Tibial artery (tissue), 4 donors: ENCODE measurements at regions not wholly inside any gene's neighbourhood (a gene's known extent, or its start where the extent isn't known, plus 50 kb on each side); places are given as distances from the start of the nearest gene placed in this dataset.

Experiments used
- DNase-seq, 2 donors: peaks; one replicate each; pipeline ENCODE4 v3.0.0-alpha.2; 2019
- H3K27ac ChIP-seq, 2 donors: fragments of 200-600 bp; sonication (generic) in 1 of 2; 1 replicate in 1 of 2; 2 replicates in 1 of 2; pipeline ENCODE4 v1.5.1; 2018 to 2019; ENCODE audit warnings: mild to moderate bottlenecking in 1 of 2
- H3K27me3 ChIP-seq, 2 donors: fragments of 200-600 bp; sonication (generic) in 1 of 2; one replicate each; pipeline versions ENCODE4 v1.5.1 to v1.6.0; 2016 to 2019
- H3K36me3 ChIP-seq, 3 donors: fragments of 200-600 bp; sonication (generic) in 2 of 3; one replicate each; pipeline ENCODE4 v1.5.1; 2016 to 2019; ENCODE audit warnings: mild to moderate bottlenecking in 2 of 3
- H3K4me1 ChIP-seq, 4 donors: fragments of 200-600 bp; sonication (generic) in 2 of 4; 1 replicate in 3 of 4; 2 replicates in 1 of 4; pipeline ENCODE4 v1.5.1; 2016 to 2019
- H3K4me3 ChIP-seq, 2 donors: fragments of 200-600 bp; sonication (generic) in 1 of 2; 1 replicate in 1 of 2; 2 replicates in 1 of 2; pipeline ENCODE4 v1.5.1; 2018 to 2019; ENCODE audit warnings: mild to moderate bottlenecking in 2 of 2
- H3K9me3 ChIP-seq, 3 donors: fragments of 200-600 bp; sonication (generic) in 1 of 3; one replicate each; pipeline ENCODE4 v1.5.1; 2016 to 2019
- intact Hi-C: fragments of 100-400 bp; cut with DNase I; formaldehyde crosslinking; loops from one replicate; pipeline ENCODE4 v1.15.0; 2023; ENCODE audit warnings: low total_unique reads
- TF ChIP-seq, protein P1 (sequence below), 2 experiments: fragments of 200-600 bp in 1 of 2; fragments of 450-650 bp in 1 of 2; IDR thresholded peaks; one replicate each; pipeline ENCODE4 v1.5.1; 2017 to 2019; ENCODE audit warnings: antibody characterized with exemption in 2 of 2, mild to moderate bottlenecking in 1 of 2, moderate library complexity in 1 of 2

DNA sequence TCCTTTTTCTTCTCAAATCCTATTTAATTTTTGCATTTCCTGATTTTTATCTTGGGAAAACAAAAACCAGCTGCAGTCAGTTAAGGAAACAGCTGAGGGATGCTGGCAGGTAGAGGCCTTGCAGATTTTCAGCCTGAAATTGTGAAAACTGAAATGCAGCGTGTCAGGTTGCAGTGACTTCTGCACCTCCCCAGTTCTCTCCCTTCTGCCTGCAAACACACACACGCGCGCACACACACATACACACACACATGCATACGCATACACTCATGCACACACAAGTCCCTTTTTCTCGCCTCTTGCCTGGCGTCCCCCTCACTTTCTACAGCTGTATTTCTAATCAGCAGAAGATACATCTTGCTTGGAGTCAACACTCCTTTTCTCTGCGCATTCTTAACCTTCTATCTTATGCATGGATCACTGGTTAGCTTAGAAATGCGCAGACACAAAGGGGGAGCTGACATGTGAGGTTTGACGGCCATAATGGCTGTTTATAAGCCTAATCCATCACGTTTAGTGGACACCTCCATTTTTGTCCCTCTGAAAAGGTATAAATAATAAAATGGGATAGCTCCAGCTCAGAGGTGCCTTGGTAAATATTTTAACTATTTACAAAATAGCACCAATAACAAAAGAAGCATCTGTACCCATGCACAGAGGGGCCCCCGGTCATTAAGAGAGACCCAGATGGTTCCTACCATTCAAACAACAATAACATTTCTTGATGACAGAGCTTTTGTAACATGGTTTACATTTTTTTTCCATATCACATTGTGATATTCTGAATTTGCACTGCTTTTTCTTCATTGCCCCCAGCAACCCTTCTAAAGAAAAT is 392.1 kb upstream of the SALL1 start:
- Histone ChIP-seq H3K4me1 (no peaks in the 10 kb centered on the region), H3K36me3 (no peaks in the 10 kb centered on the region), H3K27ac (no peak overlapping the region), H3K9me3 (no peaks in the 10 kb centered on the region), H3K4me3 (no peak overlapping the region), H3K27me3 (no peaks in the 10 kb centered on the region)
- intact Hi-C loops: no loop called here
- DNase-seq: no peak
- TF ChIP-seq, protein P1, sequence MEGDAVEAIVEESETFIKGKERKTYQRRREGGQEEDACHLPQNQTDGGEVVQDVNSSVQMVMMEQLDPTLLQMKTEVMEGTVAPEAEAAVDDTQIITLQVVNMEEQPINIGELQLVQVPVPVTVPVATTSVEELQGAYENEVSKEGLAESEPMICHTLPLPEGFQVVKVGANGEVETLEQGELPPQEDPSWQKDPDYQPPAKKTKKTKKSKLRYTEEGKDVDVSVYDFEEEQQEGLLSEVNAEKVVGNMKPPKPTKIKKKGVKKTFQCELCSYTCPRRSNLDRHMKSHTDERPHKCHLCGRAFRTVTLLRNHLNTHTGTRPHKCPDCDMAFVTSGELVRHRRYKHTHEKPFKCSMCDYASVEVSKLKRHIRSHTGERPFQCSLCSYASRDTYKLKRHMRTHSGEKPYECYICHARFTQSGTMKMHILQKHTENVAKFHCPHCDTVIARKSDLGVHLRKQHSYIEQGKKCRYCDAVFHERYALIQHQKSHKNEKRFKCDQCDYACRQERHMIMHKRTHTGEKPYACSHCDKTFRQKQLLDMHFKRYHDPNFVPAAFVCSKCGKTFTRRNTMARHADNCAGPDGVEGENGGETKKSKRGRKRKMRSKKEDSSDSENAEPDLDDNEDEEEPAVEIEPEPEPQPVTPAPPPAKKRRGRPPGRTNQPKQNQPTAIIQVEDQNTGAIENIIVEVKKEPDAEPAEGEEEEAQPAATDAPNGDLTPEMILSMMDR (IDR thresholded peaks at IDR 0.05): no peak

DNA sequence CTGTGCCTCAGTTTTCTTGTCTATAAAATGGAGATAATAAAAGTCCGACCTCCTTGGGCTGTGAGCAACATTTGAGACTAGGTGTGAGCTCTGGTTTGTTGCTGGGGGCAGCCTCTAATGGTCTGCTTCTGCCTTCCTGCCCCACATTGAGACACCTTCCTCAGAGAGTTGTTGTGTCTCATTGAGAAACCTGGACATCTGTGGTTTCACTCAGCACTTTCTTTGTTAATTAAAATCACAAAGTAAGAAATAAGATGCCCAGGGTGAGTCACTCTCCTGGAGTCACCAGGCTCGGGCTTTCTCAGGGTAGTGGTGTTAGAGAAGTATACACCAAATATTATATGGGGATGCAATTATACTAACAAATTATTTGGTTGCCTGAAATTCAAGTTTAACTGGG is 389.2 kb upstream of the SALL1 start:
- Histone ChIP-seq H3K27me3 (no peaks in the 10 kb centered on the region), H3K4me3 (no peak overlapping the region), H3K9me3 (no peaks in the 10 kb centered on the region), H3K36me3 (no peaks in the 10 kb centered on the region), H3K27ac (no peak overlapping the region), H3K4me1 (no peaks in the 10 kb centered on the region)
- DNase-seq: no peak
- intact Hi-C loops: no loop called here
- TF ChIP-seq, protein P1 (IDR thresholded peaks at IDR 0.05): no peak

DNA sequence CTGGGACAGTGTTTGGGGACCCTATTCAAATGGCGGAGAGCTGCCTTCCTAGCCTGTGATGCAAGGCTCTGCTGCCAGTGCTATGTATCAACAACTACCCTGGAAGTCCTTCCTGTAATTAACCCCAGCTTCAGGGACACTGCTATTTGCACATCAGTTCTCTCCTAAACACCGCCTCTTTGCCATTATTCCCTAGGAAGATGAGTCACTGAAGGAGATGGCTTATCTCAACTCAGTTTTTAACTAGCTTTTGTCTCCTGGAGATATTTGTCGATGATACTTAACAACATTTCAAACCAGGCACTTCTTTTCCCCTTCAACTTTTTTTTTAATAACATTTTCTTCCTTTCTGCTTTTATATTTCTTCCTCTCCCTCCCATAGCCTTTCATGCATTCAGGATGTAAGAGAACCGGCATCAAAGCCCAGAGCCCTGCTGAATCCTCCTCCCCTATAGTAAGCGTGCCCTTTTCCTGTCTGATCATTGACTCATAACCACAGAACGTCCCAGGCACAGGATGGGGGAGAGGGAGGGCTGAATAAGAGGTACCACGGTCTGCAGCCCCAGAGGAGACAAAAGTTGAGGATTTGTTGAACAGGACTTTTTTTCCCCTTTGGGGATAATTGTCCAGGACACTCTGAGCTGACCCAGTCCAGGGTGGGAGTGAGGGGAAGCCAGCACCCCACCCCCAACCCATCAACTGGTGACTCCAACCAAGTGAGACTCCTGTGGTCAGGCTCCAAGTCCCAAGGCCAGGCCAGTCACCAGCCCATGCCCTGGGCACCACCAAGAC is 387.8 kb upstream of the SALL1 start:
- H3K27ac ChIP-seq: no peak overlapping the region
- no peaks in the 10 kb centered on the region for H3K9me3 ChIP-seq
- no peak overlapping the region for H3K4me3 ChIP-seq
- no peaks in the 10 kb centered on the region for H3K36me3 ChIP-seq
- no peak for DNase-seq
- intact Hi-C loops: no loop called here
- TF ChIP-seq, protein P1 (IDR thresholded peaks at IDR 0.05): no peak
- no peaks in the 10 kb centered on the region for H3K27me3 ChIP-seq
- no peaks in the 10 kb centered on the region for H3K4me1 ChIP-seq

DNA sequence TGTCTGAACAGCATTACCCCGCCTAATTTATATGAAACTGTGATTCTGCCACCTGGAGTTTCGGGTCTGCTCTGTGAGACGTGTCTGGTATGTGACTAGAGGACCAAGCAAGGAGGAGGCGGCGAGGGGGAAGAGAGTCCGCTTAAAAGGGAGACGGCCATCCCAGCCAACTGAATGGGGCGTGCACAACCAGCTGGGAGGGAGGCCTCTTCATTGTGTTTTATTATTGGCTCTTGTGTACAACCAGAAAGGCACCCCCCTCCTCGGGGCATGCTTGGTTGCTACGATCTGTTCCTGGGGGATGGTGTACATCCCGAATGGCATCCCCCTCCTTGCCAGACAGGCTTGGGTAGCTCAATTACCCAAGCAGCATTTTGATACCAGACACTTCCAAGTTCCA is 384.5 kb upstream of the SALL1 start:
- Histone ChIP-seq H3K36me3 (no peaks in the 10 kb centered on the region), H3K27ac (no peak overlapping the region), H3K4me1 (no peaks in the 10 kb centered on the region), H3K9me3 (no peaks in the 10 kb centered on the region), H3K27me3 (no peaks in the 10 kb centered on the region), H3K4me3 (no peak overlapping the region)
- TF ChIP-seq, protein P1 (IDR thresholded peaks at IDR 0.05): no peak
- intact Hi-C loops: no loop called here
- no peak for DNase-seq

DNA sequence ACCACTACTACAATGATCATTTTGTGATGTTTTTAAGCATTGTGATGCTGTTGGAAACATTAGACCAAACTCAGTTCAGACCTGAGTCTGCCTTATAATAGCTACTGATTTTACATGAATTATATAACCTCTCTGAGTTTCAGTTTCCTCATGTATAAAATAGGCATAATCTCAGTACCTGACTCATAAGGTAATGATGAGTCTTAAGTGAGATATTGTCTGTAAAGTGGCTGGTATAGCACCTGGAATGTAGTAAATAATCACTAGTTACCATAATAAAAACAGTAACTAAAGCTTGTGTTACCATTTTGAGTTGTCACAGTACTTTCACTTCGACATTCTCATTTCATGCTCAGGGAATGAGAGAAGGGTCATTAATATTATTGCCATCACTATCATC is 381.5 kb upstream of the SALL1 start:
- intact Hi-C loops: no loop called here
- Histone ChIP-seq H3K4me1 (no peaks in the 10 kb centered on the region), H3K27me3 (no peaks in the 10 kb centered on the region), H3K36me3 (no peaks in the 10 kb centered on the region), H3K27ac (no peak overlapping the region), H3K4me3 (no peak overlapping the region), H3K9me3 (no peaks in the 10 kb centered on the region)
- DNase-seq: no peak
- TF ChIP-seq, protein P1 (IDR thresholded peaks at IDR 0.05): no peak
